Mammary epithelial cell (primary cell): ENCODE measurements at regions not wholly inside any gene's neighbourhood (a gene's known extent, or its start where the extent isn't known, plus 50 kb on each side); places are given as distances from the start of the nearest gene placed in this dataset.

Experiments used
- EZH2 ChIP-seq: IDR thresholded peaks from 2 replicates; pipeline ENCODE4 v1.6.1; 2012; ENCODE audit warnings: low read length, inconsistent platforms, borderline replicate concordance
- TF ChIP-seq, protein P1 (sequence below), 2 donors: IDR thresholded peaks in 1 of 2; conservative IDR thresholded peaks in 1 of 2; 2 replicates each; pipeline ENCODE4 v1.5.1; 2011 to 2012; ENCODE audit warnings: inconsistent platforms in 2 of 2, low read length in 2 of 2, mild to moderate bottlenecking in 2 of 2, control low read depth in 1 of 2, low read depth in 1 of 2; ENCODE audit not compliant: insufficient read depth in 1 of 2; ENCODE audit errors: extremely low read depth in 1 of 2

DNA sequence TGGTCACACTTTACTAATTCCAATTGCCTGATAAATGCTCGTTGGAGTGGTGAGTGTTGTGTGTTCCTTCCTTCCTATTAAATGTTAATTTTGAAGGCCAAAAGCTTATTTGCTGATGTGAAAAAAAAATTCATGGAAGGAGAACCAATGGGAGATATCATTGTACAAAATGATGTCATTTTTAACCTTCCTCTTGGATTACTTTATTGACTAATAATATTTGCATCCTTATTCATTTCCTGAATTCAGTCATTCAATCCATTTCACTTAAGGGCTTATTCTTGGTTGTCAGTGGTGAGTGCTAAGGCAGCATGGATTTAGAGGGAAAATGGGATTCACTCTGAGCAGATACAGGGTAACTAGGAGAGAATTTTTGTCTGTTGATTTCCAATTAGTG is 216.0 kb upstream of the HTR2A start:
- TF ChIP-seq, protein P1, sequence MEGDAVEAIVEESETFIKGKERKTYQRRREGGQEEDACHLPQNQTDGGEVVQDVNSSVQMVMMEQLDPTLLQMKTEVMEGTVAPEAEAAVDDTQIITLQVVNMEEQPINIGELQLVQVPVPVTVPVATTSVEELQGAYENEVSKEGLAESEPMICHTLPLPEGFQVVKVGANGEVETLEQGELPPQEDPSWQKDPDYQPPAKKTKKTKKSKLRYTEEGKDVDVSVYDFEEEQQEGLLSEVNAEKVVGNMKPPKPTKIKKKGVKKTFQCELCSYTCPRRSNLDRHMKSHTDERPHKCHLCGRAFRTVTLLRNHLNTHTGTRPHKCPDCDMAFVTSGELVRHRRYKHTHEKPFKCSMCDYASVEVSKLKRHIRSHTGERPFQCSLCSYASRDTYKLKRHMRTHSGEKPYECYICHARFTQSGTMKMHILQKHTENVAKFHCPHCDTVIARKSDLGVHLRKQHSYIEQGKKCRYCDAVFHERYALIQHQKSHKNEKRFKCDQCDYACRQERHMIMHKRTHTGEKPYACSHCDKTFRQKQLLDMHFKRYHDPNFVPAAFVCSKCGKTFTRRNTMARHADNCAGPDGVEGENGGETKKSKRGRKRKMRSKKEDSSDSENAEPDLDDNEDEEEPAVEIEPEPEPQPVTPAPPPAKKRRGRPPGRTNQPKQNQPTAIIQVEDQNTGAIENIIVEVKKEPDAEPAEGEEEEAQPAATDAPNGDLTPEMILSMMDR (conservative IDR thresholded peaks at IDR 0.05 in 1 of 2, IDR thresholded peaks at IDR 0.05 in 1 of 2; ENCODE audit: extremely low read depth in 1 of 2, insufficient read depth in 1 of 2, low read depth in 1 of 2, low read length in 2 of 2), result no peak
- no peak for TF ChIP-seq EZH2
